NCI-H1105 (cell line): ENCODE measurements at regions not wholly inside any gene's neighbourhood (a gene's known extent, or its start where the extent isn't known, plus 50 kb on each side); places are given as distances from the start of the nearest gene placed in this dataset.
A peak's percentile ranks its signal among the peaks of the same experiment; 100 is the strongest.
"Not testable (repeated sequence)": the region's sequence is repeated elsewhere in the genome, so short reads cannot be mapped to it uniquely, and the experiment has no call there.

Source experiments
- DNase-seq: peaks from one replicate; lab custom pipeline; 2025; lab: John Stamatoyannopoulos, UW

GRCh38 chr20:25798174-25798993, 101.7 kb upstream of the ZNF337 start:
- not testable (repeated sequence) for DNase-seq

GRCh38 chr20:25797062-25797461, 100.4 kb upstream of the ZNF337 start:
- DNase-seq = not testable (repeated sequence)

GRCh38 chr20:25777241-25777640, 80.6 kb upstream of the ZNF337 start:
- DNase-seq = not testable (repeated sequence)

GRCh38 chr20:25774711-25775110, 78.1 kb upstream of the ZNF337 start:
- DNase-seq = not testable (repeated sequence)

GRCh38 chr20:25774203-25774602, 77.5 kb upstream of the ZNF337 start:
- not testable (repeated sequence) for DNase-seq

- not testable (repeated sequence) for DNase-seq
Observed at GRCh38 chr20:25772437-25772836, 75.8 kb upstream of the ZNF337 start.

GRCh38 chr20:25771818-25772217, 75.2 kb upstream of the ZNF337 start:
- DNase-seq = not testable (repeated sequence)

GRCh38 chr20:25761596-25761995, 64.9 kb upstream of the ZNF337 start:
- DNase-seq = no peak

- DNase-seq = not testable (repeated sequence)
Observed at GRCh38 chr20:25761046-25761445, 64.4 kb upstream of the ZNF337 start.

- peak; percentile 43 for DNase-seq
Observed at GRCh38 chr20:25750765-25751696, 54.4 kb upstream of the ZNF337 start.

GRCh38 chr20:25750220-25750764, 53.6 kb upstream of the ZNF337 start:
- DNase-seq = no peak

- no peak for DNase-seq
Observed at GRCh38 chr20:25749649-25750048, 53.0 kb upstream of the ZNF337 start.
